Panc1 (cell line): ENCODE measurements at regions not wholly inside any gene's neighbourhood (a gene's known extent, or its start where the extent isn't known, plus 50 kb on each side); places are given as distances from the start of the nearest gene placed in this dataset.

Experiments used
- ATAC-seq: fragments of 200-7000 bp; cut with Tn5 transposase; 2 replicates; pipeline ENCODE4 v1.9.1; 2020; ENCODE audit warnings: mild to moderate bottlenecking, moderate library complexity
- BruUV-seq: library from RNA; stranded (reverse); fragments of 400-500 nt; replicated peaks from 2 replicates; lab custom pipeline; 2021; lab: Mats Ljungman, UMichigan
- CTCF ChIA-PET: fragments of 300-600 bp; sonication (Branson Sonifier 250); formaldehyde crosslinking; loops from one replicate; lab custom pipeline; 2022; ENCODE audit warnings: antibody characterized with exemption; lab: Charles Lee
- POLR2A ChIA-PET: fragments of 300-600 bp; sonication (Branson Sonifier 250); formaldehyde crosslinking; loops from one replicate; lab custom pipeline; 2022; ENCODE audit warnings: antibody characterized with exemption; lab: Charles Lee
- DNase-seq: peaks from one replicate; pipeline ENCODE4 v3.0.0-alpha.2; 2010; ENCODE audit warnings: low read depth, low spot score
- H3K27ac ChIP-seq: 2 replicates; pipeline ENCODE4 v1.5.1; 2011; ENCODE audit warnings: mild to moderate bottlenecking, low read length, inconsistent platforms
- H3K27me3 ChIP-seq: fragments of 200-500 bp; sonication (Bioruptor generic); 2 replicates; pipeline ENCODE4 v1.6.0; 2014; ENCODE audit warnings: low read length, inconsistent platforms; ENCODE audit not compliant: control insufficient read depth, insufficient read depth
- H3K36me3 ChIP-seq: fragments of 200-500 bp; sonication (Bioruptor generic); 2 replicates; pipeline ENCODE4 v1.5.1; 2014; ENCODE audit warnings: inconsistent platforms, mild to moderate bottlenecking, low read length, moderate library complexity; ENCODE audit not compliant: control insufficient read depth, insufficient read depth
- H3K4me1 ChIP-seq: 2 replicates; pipeline ENCODE4 v1.5.1; 2011; ENCODE audit warnings: inconsistent platforms, mild to moderate bottlenecking, low read length, moderate library complexity; ENCODE audit not compliant: control insufficient read depth, insufficient read depth
- H3K4me3 ChIP-seq, 2 experiments: 2 replicates each; pipeline ENCODE4 v1.5.1; 2011 to 2012; ENCODE audit warnings: low read depth in 2 of 2, low read length in 2 of 2, mild to moderate bottlenecking in 2 of 2, inconsistent platforms in 1 of 2, moderate library complexity in 1 of 2
- H3K9me3 ChIP-seq: fragments of 200-500 bp; sonication (Bioruptor generic); 2 replicates; pipeline ENCODE4 v1.5.1; 2014; ENCODE audit warnings: low read depth, mild to moderate bottlenecking, inconsistent platforms, low read length, moderate library complexity; ENCODE audit not compliant: control insufficient read depth, insufficient read depth
- CTCF ChIP-seq: fragments of 450-650 bp; IDR thresholded peaks from 2 replicates; pipeline ENCODE4 v1.5.1; 2017; ENCODE audit warnings: mild to moderate bottlenecking
- POLR2AphosphoS5 ChIP-seq: IDR thresholded peaks from 2 replicates; pipeline ENCODE4 v1.6.1; 2012; ENCODE audit warnings: mild to moderate bottlenecking, low read depth, low read length, moderate library complexity
- REST ChIP-seq, 2 experiments: IDR thresholded peaks; 2 replicates each; pipeline ENCODE4 v1.6.1; 2011 to 2012; ENCODE audit warnings: low read depth in 2 of 2, control low read depth in 1 of 2, low read length in 1 of 2, mild to moderate bottlenecking in 1 of 2, moderate library complexity in 1 of 2; ENCODE audit not compliant: insufficient read depth in 1 of 2
- SIN3A ChIP-seq: IDR thresholded peaks from 2 replicates; pipeline ENCODE4 v1.6.1; 2012; ENCODE audit warnings: low read depth, mild to moderate bottlenecking, low read length, moderate library complexity, borderline replicate concordance; ENCODE audit not compliant: insufficient read depth
- TCF7L2 ChIP-seq: IDR thresholded peaks from 2 replicates; pipeline ENCODE4 v1.6.1; 2011; ENCODE audit warnings: mild to moderate bottlenecking, low read depth, low read length, inconsistent platforms
- in situ Hi-C: cut with HindIII; loops from 2 replicates; pipeline ENCODE4 v1.10.0; 2016; ENCODE audit warnings: low sequenced_read_pairs, low pct_unique_long_range_greater_than_20kb
- intact Hi-C: fragments of 100-400 bp; cut with micrococcal nuclease; formaldehyde crosslinking; loops from one replicate; pipeline ENCODE4 v1.10.0; 2022; ENCODE audit not compliant: unreplicated experiment

GRCh38 chr4:14812101-14812500 lies 190.2 kb upstream of the CPEB2 start:
- no peak for ATAC-seq
- Histone ChIP-seq H3K4me1 (no peaks in the 10 kb centered on the region), H3K27ac (no peak overlapping the region), H3K4me3 (no peak overlapping the region), H3K27me3 (no peaks in the 10 kb centered on the region), H3K36me3 (no peaks in the 10 kb centered on the region), H3K9me3 (no peaks in the 10 kb centered on the region)
- POLR2A ChIA-PET: no interaction called here
- intact Hi-C loops: no loop called here
- BruUV-seq: no TSS peak
- CTCF ChIA-PET: no interaction called here
- no peak for DNase-seq
- no peak for TF ChIP-seq REST (IDR thresholded peaks at IDR 0.05; ENCODE audit: insufficient read depth in 1 of 2, low read depth in 2 of 2, low read length in 1 of 2)
- no peak for TF ChIP-seq SIN3A
- no peak for TF ChIP-seq POLR2AphosphoS5
- no peak for TF ChIP-seq CTCF
- TF ChIP-seq TCF7L2: no peak
- in situ Hi-C loops: no loop called here

- DNase-seq (no peak), ATAC-seq (no peak)
- Histone ChIP-seq H3K27me3 (no peaks in the 10 kb centered on the region), H3K4me1 (no peaks in the 10 kb centered on the region), H3K27ac (no peak overlapping the region), H3K36me3 (no peaks in the 10 kb centered on the region), H3K9me3 (no peaks in the 10 kb centered on the region), H3K4me3 (no peak overlapping the region)
- POLR2A ChIA-PET: no interaction called here
- no TSS peak for BruUV-seq
- intact Hi-C loops (no loop called here), in situ Hi-C loops (no loop called here)
- CTCF ChIA-PET: no interaction called here
- TF ChIP-seq POLR2AphosphoS5: no peak
- no peak for TF ChIP-seq CTCF
- no peak for TF ChIP-seq SIN3A
- no peak for TF ChIP-seq TCF7L2
- TF ChIP-seq REST (IDR thresholded peaks at IDR 0.05; ENCODE audit: insufficient read depth in 1 of 2, low read depth in 2 of 2, low read length in 1 of 2): no peak
These were observed 185.5 kb upstream of the CPEB2 start for GRCh38 chr4:14816623-14817261.
